Ovary (tissue), 7 donors: ENCODE measurements at regions not wholly inside any gene's neighbourhood (a gene's known extent, or its start where the extent isn't known, plus 50 kb on each side); places are given as distances from the start of the nearest gene placed in this dataset.

Experiments
- DNase-seq, 5 donors: peaks; one replicate each; pipeline ENCODE4 v3.0.0-alpha.2; 2019 to 2020
- H3K27ac ChIP-seq, 2 donors: fragments of 200-600 bp; one replicate each; pipeline versions ENCODE4 v1.5.1 to v1.8.0; 2019 to 2022
- H3K27me3 ChIP-seq: fragments of 200-600 bp; one replicate; pipeline ENCODE4 v1.8.0; 2022
- H3K36me3 ChIP-seq: fragments of 200-600 bp; sonication (generic); one replicate; pipeline ENCODE4 v1.5.1; 2019
- H3K4me1 ChIP-seq: one replicate; pipeline ENCODE4 v1.8.1; 2013; ENCODE audit warnings: mild to moderate bottlenecking, moderate library complexity; ENCODE audit not compliant: insufficient read depth
- H3K4me3 ChIP-seq: fragments of 200-600 bp; sonication (generic); one replicate; pipeline ENCODE4 v1.5.1; 2017
- H3K9me3 ChIP-seq, 2 donors: fragments of 200-600 bp in 1 of 2; sonication (generic) in 1 of 2; one replicate each; pipeline versions ENCODE4 v1.5.1 to v1.8.1; 2013 to 2019; ENCODE audit warnings: mild to moderate bottlenecking in 1 of 2, moderate library complexity in 1 of 2
- EP300 ChIP-seq: sonication (generic); formaldehyde crosslinking; IDR thresholded peaks from one replicate; pipeline ENCODE4 v1.6.1; 2017; ENCODE audit warnings: antibody characterized with exemption
- POLR2A ChIP-seq: fragments of 450-650 bp; IDR thresholded peaks from one replicate; pipeline ENCODE4 v1.6.1; 2017; ENCODE audit warnings: antibody characterized with exemption, mild to moderate bottlenecking, moderate library complexity
- WGBS, 3 donors: extraction: QIAGEN DNeasy Blood & Tissue Kit in 1 of 3; methylation state at CpG; one replicate each; pipeline versions ENCODE4 v1.1.5 to v1.1.7; 2013 to 2017; 5-methylcytosine and 5-hydroxymethylcytosine counted together
- intact Hi-C, 4 donors: fragments of 100-400 bp; cut with DNase I; formaldehyde crosslinking; loops; one replicate each; pipeline versions ENCODE4 v1.11.0 to v1.15.1; 2022 to 2023
- TF ChIP-seq, protein P1 (sequence below), 3 donors: fragments of 450-650 bp in 2 of 3; fragments of 200-600 bp in 1 of 3; IDR thresholded peaks; one replicate each; pipeline versions ENCODE4 v1.5.1 to v1.8.0; 2016 to 2022; ENCODE audit warnings: antibody characterized with exemption in 3 of 3, mild to moderate bottlenecking in 1 of 3
- donor health status: DM: no; HTN: no; CAD: no; lungs with moderate emphysema.
- donor health status: DM: no; HTN: no; CAD: no.
- donor health status: Bipolar disorder and iron deficiency.
- donor health status: DM: no; HTN: no; CAD: no.
- donor health status: DM: yes; HTN: yes; CAD: no.

- Histone ChIP-seq H3K27me3 (no peaks in the 10 kb centered on the region), H3K4me1 (no peaks in the 10 kb centered on the region), H3K9me3 (no peaks in the 10 kb centered on the region), H3K4me3 (no peak overlapping the region), H3K36me3 (no peaks in the 10 kb centered on the region), H3K27ac (no peak overlapping the region)
- peak in 1 of 5 donors; percentile 8 for DNase-seq
- intact Hi-C loops = no loop called here
- TF ChIP-seq EP300 = no peak
- TF ChIP-seq, protein P1, sequence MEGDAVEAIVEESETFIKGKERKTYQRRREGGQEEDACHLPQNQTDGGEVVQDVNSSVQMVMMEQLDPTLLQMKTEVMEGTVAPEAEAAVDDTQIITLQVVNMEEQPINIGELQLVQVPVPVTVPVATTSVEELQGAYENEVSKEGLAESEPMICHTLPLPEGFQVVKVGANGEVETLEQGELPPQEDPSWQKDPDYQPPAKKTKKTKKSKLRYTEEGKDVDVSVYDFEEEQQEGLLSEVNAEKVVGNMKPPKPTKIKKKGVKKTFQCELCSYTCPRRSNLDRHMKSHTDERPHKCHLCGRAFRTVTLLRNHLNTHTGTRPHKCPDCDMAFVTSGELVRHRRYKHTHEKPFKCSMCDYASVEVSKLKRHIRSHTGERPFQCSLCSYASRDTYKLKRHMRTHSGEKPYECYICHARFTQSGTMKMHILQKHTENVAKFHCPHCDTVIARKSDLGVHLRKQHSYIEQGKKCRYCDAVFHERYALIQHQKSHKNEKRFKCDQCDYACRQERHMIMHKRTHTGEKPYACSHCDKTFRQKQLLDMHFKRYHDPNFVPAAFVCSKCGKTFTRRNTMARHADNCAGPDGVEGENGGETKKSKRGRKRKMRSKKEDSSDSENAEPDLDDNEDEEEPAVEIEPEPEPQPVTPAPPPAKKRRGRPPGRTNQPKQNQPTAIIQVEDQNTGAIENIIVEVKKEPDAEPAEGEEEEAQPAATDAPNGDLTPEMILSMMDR (IDR thresholded peaks at IDR 0.05) = no peak
- TF ChIP-seq POLR2A = no peak
- WGBS, 3 donors = 66 to 72% (median 72%) methylated on average over 11 of the region's 11 CpGs
Measured at GRCh38 chr5:135236228-135236907, 162.7 kb downstream of the MACROH2A1 start.

DNA sequence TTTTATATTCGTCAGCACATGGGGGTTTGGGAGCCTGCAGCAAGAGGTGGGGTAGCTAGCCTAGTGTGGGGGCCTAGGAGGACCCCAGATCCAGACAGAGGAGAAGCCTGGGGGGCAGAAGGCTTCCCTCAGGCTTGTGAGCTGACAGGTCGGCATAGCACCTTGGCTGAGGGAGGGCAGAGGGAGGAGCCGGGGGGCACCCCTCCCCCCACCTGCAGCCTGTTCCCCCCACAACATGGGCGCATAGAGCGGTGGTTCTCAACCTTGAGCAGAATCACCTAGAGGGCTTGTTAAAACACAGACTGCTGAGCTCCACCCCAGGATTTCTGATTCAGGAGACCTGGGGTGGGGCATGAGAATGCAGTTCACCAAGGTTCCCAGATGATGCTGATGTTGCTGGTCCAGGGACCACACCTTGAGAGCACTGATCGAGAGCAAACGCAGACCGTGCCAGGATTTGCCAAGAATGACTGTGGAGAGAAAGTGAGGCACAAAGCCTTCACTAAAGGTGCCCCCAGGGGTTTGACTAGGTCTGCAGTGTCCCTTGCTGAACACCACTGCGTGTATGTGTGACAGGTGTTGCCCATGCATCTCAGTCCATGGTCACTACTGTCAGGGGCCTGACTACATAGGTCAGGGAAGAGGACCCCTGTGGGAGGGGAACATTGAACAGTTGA lies 163.3 kb downstream of the MACROH2A1 start:
- TF ChIP-seq EP300 (no peak), POLR2A (no peak)
- TF ChIP-seq, protein P1 (IDR thresholded peaks at IDR 0.05) = no peak
- 74 to 89% (median 78%) methylated on average over 9 of the region's 9 CpGs for WGBS, 3 donors
- Histone ChIP-seq H3K36me3 (no peaks in the 10 kb centered on the region), H3K27me3 (no peaks in the 10 kb centered on the region), H3K4me3 (no peak overlapping the region), H3K27ac (no peak overlapping the region), H3K9me3 (no peaks in the 10 kb centered on the region), H3K4me1 (no peaks in the 10 kb centered on the region)
- intact Hi-C loops = no loop called here
- DNase-seq = peak in 2 of 5 donors; percentile 4 to 10

DNA sequence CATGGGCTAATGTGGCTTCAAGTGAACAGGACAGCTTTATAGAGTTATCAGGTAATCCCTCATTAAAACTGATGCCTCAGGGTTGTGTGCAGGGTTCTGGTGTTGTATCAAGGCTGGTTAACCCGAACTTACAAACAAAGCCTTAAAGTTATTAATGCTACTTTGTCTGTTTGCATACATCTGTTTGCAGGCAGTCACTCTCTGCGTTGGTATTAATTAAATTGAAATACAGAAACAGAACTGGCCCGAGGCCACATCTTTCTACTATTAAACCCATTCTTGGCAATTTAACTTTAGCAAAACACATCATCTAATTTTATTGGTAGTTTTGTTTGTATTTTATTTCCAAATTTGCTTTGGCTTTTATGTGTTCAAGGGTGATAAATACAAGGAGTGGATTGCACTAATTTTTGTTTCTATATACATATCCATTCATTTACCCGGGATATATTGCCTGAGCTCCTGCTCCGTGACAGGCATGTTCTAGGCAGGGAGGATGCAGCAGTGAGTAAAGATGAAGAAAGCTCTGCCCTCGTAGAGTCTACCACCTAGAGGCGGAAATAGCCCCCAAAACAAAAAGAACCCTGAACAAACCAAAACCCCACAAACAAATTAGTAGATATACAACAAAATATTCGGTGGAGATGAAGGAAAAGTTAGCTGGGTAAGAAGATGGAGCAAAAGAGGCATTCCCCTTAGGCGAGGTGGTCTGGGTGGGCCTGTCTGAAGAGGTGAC lies 164.2 kb downstream of the MACROH2A1 start:
- Histone ChIP-seq H3K9me3 (no peaks in the 10 kb centered on the region), H3K4me1 (no peaks in the 10 kb centered on the region), H3K36me3 (no peaks in the 10 kb centered on the region), H3K4me3 (no peak overlapping the region), H3K27me3 (no peaks in the 10 kb centered on the region), H3K27ac (no peak overlapping the region)
- intact Hi-C loops = no loop called here
- 78 to 82% (median 80%) methylated on average over 9 of the region's 9 CpGs for WGBS, 3 donors
- TF ChIP-seq EP300 (no peak), POLR2A (no peak)
- TF ChIP-seq, protein P1 (IDR thresholded peaks at IDR 0.05) = no peak
- no peak for DNase-seq

DNA sequence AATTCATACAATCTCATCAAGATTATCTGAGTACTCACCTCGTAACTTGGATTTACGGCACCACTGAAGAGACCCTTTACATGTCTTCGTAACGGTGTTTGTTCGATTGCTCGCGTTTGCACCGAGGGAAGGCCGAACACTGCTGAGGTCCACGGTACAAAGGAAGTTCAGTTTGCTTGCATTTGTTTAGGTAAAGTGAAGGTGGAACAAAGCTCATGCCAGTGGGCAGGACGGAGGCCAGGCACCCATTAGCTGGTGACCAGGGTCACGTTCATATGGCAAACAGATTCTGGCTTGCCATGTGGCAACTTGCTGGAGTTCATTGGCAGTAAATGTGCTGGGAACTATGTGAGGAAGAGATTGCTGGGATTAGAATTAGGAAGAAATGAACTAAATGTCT lies 164.8 kb downstream of the MACROH2A1 start:
- 90 to 93% (median 91%) methylated on average over 12 of the region's 12 CpGs for WGBS, 3 donors
- no peaks in the 10 kb centered on the region for H3K9me3 ChIP-seq
- TF ChIP-seq EP300 = no peak
- no peak for TF ChIP-seq POLR2A
- TF ChIP-seq, protein P1 (IDR thresholded peaks at IDR 0.05) = no peak
- peak in 1 of 5 donors; percentile 8 for DNase-seq
- no peak overlapping the region for H3K4me3 ChIP-seq
- H3K27ac ChIP-seq = no peak overlapping the region
- no peaks in the 10 kb centered on the region for H3K36me3 ChIP-seq
- H3K27me3 ChIP-seq = no peaks in the 10 kb centered on the region
- intact Hi-C loops = no loop called here
- no peaks in the 10 kb centered on the region for H3K4me1 ChIP-seq
